ENCODE measurements at regions not wholly inside any gene's neighbourhood (a gene's known extent, or its start where the extent isn't known, plus 50 kb on each side); places are given as distances from the start of the nearest gene placed in this dataset.
A peak's percentile ranks its signal among the peaks of the same experiment; 100 is the strongest.

- Histone ChIP-seq H3K36me3 (ENCODE audit: control insufficient read depth in 2 of 2, insufficient read depth in 2 of 2, low read length in 1 of 2) (no peaks in the 10 kb centered on the region), H2AFZ (ENCODE audit: control insufficient read depth, low read depth, low read length) (no peak overlapping the region), H3K27ac (ENCODE audit: control insufficient read depth, insufficient read depth) (no peak overlapping the region), H3K9me3 (replicated peaks; ENCODE audit: control insufficient read depth, insufficient read depth, low read length) (no peaks in the 10 kb centered on the region), H3K4me2 (ENCODE audit: control insufficient read depth, insufficient read depth) (no peak overlapping the region), H3K4me3 (no peak overlapping the region), H3K9ac (ENCODE audit: control insufficient read depth, insufficient read depth, low read length) (no peak overlapping the region), H3K4me1 (ENCODE audit: control insufficient read depth, insufficient read depth, low read length) (no peaks in the 10 kb centered on the region), H3K79me2 (ENCODE audit: control insufficient read depth, insufficient read depth, low read length) (no peaks in the 10 kb centered on the region), H3K27me3 (replicated peaks in 1 of 2; ENCODE audit: control insufficient read depth in 2 of 2, insufficient read depth in 2 of 2, low read length in 1 of 2) (no peaks in the 10 kb centered on the region), H4K20me1 (ENCODE audit: control insufficient read depth, insufficient read depth) (no peaks in the 10 kb centered on the region)
- ChIA-PET CTCF (no interaction called here), POLR2A (no interaction called here), RAD21 (ENCODE audit: unreplicated experiment) (no interaction called here), SMC1A (ENCODE audit: uncharacterized antibody, unreplicated experiment) (no interaction called here)
- no peak for ATAC-seq
- TF ChIP-seq MEF2B (IDR thresholded peaks at IDR 0.05; ENCODE audit: partially characterized antibody, poor library complexity, severe bottlenecking) (peak; percentile 13), MTA2 (IDR thresholded peaks at IDR 0.05; ENCODE audit: low read depth) (peak; percentile 38; the same call in 1 of the 2 replicates), SPI1 (IDR thresholded peaks at IDR 0.05; ENCODE audit: borderline replicate concordance, insufficient read depth, low read depth, low read length) (peak; percentile 47; the same call in 1 of the 2 replicates), SP1 (IDR thresholded peaks at IDR 0.05; ENCODE audit: low read depth, low read length) (no peak)
- no peak for FAIRE-seq
- intact Hi-C loops (cut with micrococcal nuclease; ENCODE audit: unreplicated experiment) (no loop called here), in situ Hi-C loops (cut with MboI) (no loop called here)
- DNase-seq (ENCODE audit: low read depth, low spot score): no peak
- 0% methylated on average over 1 of the region's 1 CpG for WGBS (ENCODE audit: insufficient coverage, insufficient replicate concordance, low lambda C conversion rate, missing lambda C conversion rate)
- BruUV-seq (replicated peaks): no TSS peak
Measured at GRCh38 chr1:106603616-106604015, 452.9 kb upstream of the PRMT6 start.

- no peaks in the 10 kb centered on the region for H3K36me3 ChIP-seq (ENCODE audit: control insufficient read depth in 2 of 2, insufficient read depth in 2 of 2, low read length in 1 of 2)
- H3K27me3 ChIP-seq (replicated peaks in 1 of 2; ENCODE audit: control insufficient read depth in 2 of 2, insufficient read depth in 2 of 2, low read length in 1 of 2): no peaks in the 10 kb centered on the region
- no peak overlapping the region for H3K4me2 ChIP-seq (ENCODE audit: control insufficient read depth, insufficient read depth)
- no peak for ATAC-seq
- DNase-seq (ENCODE audit: low read depth, low spot score): no peak
- RAD21 ChIA-PET (ENCODE audit: unreplicated experiment): no interaction called here
- SMC1A ChIA-PET (ENCODE audit: uncharacterized antibody, unreplicated experiment): no interaction called here
- no peak overlapping the region for H3K9ac ChIP-seq (ENCODE audit: control insufficient read depth, insufficient read depth, low read length)
- H3K79me2 ChIP-seq (ENCODE audit: control insufficient read depth, insufficient read depth, low read length): no peaks in the 10 kb centered on the region
- BruUV-seq (replicated peaks): no TSS peak
- no peaks in the 10 kb centered on the region for H4K20me1 ChIP-seq (ENCODE audit: control insufficient read depth, insufficient read depth)
- no peaks in the 10 kb centered on the region for H3K4me1 ChIP-seq (ENCODE audit: control insufficient read depth, insufficient read depth, low read length)
- TF ChIP-seq KLF5 (IDR thresholded peaks at IDR 0.05; ENCODE audit: partially characterized antibody) (no peak), YBX1 (IDR thresholded peaks at IDR 0.05) (no peak), HDAC6 (IDR thresholded peaks at IDR 0.05; ENCODE audit: unreplicated experiment) (no peak), NRF1 (conservative IDR thresholded peaks at IDR 0.05; ENCODE audit: low read depth, low read length) (no peak)
- no peak overlapping the region for H3K4me3 ChIP-seq
- in situ Hi-C loops (cut with MboI): no loop called here
- H3K9me3 ChIP-seq (replicated peaks; ENCODE audit: control insufficient read depth, insufficient read depth, low read length): no peaks in the 10 kb centered on the region
- intact Hi-C loops (cut with micrococcal nuclease; ENCODE audit: unreplicated experiment): no loop called here
- POLR2A ChIA-PET: no interaction called here
- no peak overlapping the region for H2AFZ ChIP-seq (ENCODE audit: control insufficient read depth, low read depth, low read length)
- no peak overlapping the region for H3K27ac ChIP-seq (ENCODE audit: control insufficient read depth, insufficient read depth)
- no peak for FAIRE-seq
- CTCF ChIA-PET: no interaction called here
Measured at GRCh38 chr1:106608841-106609240, 447.6 kb upstream of the PRMT6 start.

All from GM12878 (cell line).